GM21390 (cell line): ENCODE measurements at regions not wholly inside any gene's neighbourhood (a gene's known extent, or its start where the extent isn't known, plus 50 kb on each side); places are given as distances from the start of the nearest gene placed in this dataset.

Experiments
- ATAC-seq: cut with Tn5 transposase; IDR thresholded peaks from one replicate; pipeline ENCODE4 v1.9.1; 2021; ENCODE audit not compliant: unreplicated experiment

DNA sequence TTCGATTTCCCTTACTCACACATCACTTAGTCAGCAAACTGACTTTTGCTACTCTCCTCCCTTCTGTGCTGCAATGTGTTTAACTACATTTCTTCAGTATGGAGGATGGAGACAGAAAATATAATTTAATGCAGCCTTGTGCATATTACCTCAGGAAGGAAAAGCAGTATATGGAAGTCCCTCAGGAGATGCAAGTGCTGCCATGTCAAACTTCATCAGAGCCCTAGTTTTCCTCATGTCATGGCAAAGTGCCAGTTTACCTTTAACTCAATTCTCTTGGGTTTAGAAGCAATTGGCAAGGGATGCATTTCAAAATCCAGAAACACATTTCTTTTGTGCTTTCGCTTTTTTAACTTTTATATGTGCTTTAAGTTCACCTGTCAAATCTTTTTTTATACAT, 365.4 kb downstream of the ISL1 start:
- ATAC-seq: no peak
